Activated T-cell treated with anti-CD3 and anti-CD28 coated beads, Interleukin-2, amount 50 U/mL, for 4 hours (primary cell): ENCODE measurements at regions not wholly inside any gene's neighbourhood (a gene's known extent, or its start where the extent isn't known, plus 50 kb on each side); places are given as distances from the start of the nearest gene placed in this dataset.

Experiments
- ATAC-seq, 2 donors: fragments of 200-7000 bp; cut with Tn5 transposase; one replicate each; pipeline ENCODE4 v1.10.0; 2021
- DNase-seq: peaks from one replicate; pipeline ENCODE4 v3.0.0-alpha.2; 2020
- H3K27me3 Mint-ChIP-seq: one replicate; pipeline ENCODE4 v1.8.0; 2021; ENCODE audit warnings: low read depth, mixed read lengths
- H3K36me3 Mint-ChIP-seq: one replicate; pipeline ENCODE4 v1.8.0; 2022; ENCODE audit warnings: mixed read lengths; ENCODE audit not compliant: insufficient read depth
- H3K4me1 Mint-ChIP-seq: one replicate; pipeline ENCODE4 v1.8.0; 2021; ENCODE audit warnings: low read depth, mixed read lengths
- H3K4me3 Mint-ChIP-seq: one replicate; pipeline ENCODE4 v1.8.0; 2021; ENCODE audit warnings: mild to moderate bottlenecking, moderate library complexity, mixed read lengths
- H3K9me3 Mint-ChIP-seq: one replicate; pipeline ENCODE4 v1.8.0; 2021; ENCODE audit warnings: mixed read lengths

DNA sequence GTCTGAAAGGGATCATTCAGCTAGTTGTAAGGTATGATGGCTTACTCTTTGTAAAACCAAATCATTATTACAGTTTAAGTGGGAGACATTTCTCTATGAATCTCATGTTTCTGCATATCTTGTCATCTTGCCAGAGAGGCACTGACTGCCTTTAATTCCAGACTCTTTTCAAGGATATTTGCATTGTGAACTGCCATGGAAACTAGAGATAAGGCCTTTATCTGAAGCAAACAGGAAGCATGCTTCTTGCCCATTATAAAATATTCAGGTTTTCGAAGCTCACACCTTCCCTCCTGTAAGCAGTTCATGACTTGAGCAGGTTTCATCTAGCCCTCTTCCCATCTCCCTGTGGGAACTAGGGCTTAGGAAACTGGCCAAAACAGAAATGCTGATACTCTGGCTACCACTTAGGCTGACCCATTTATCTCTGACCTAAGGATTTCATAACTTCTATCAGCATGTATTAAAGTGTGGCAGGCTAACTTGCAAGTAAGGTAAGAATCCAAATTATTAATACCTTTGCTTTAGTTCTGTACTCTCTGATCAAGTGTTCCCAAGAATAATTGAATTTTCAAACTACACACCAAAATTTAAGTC, 326.6 kb upstream of the ALCAM start:
- Mint-ChIP-seq H3K4me1 (no peaks in the 10 kb centered on the region), H3K9me3 (no peaks in the 10 kb centered on the region), H3K27me3 (no peaks in the 10 kb centered on the region), H3K4me3 (no peak overlapping the region), H3K36me3 (no peaks in the 10 kb centered on the region)
- no peak for DNase-seq
- ATAC-seq: no peak

DNA sequence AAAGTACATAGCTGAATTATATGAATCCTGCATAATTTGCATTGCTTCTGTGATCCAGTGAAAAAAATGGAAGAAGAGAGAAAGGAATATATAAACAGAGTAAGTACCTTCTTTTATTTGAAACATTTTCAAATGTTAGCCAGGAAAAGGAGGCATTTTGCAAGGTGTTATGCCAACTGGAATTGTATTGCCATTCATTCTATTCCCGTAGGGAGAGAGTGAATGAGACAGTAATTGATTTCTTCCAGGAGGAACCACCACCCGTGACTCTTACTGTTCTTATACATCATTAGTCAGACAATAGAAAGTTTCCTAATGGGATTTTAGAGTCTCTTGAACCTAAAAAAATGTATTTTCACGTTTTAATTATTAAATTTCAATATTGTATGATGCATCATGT, 324.1 kb upstream of the ALCAM start:
- DNase-seq: no peak
- Mint-ChIP-seq H3K4me3 (no peak overlapping the region), H3K4me1 (no peaks in the 10 kb centered on the region), H3K9me3 (no peaks in the 10 kb centered on the region), H3K27me3 (no peaks in the 10 kb centered on the region), H3K36me3 (no peaks in the 10 kb centered on the region)
- ATAC-seq: no peak

DNA sequence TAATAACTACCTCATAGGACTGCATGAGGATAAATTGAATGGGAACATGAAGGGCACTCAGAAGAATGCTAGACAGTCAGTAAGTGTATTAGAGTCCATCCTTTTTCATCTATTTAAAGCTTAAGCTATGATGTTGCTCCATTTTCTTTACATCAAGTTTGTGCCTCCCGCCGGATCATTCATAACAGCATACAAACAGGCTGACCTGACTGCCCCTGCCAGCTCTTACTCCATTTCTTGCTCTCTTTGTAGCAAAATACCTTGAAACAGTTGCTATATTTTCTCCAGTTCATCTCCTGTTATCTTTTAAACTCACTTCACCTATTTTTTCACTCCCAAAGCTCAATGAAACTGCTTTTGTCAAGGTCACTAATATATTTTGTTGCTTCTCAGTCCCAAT, 315.6 kb upstream of the ALCAM start:
- ATAC-seq (no peak), DNase-seq (no peak)
- no peaks in the 10 kb centered on the region for H3K9me3 Mint-ChIP-seq
- no peaks in the 10 kb centered on the region for H3K4me1 Mint-ChIP-seq
- H3K27me3 Mint-ChIP-seq: peaks cover 2% of the 10 kb centered on the region
- no peaks in the 10 kb centered on the region for H3K36me3 Mint-ChIP-seq
- H3K4me3 Mint-ChIP-seq: no peak overlapping the region

DNA sequence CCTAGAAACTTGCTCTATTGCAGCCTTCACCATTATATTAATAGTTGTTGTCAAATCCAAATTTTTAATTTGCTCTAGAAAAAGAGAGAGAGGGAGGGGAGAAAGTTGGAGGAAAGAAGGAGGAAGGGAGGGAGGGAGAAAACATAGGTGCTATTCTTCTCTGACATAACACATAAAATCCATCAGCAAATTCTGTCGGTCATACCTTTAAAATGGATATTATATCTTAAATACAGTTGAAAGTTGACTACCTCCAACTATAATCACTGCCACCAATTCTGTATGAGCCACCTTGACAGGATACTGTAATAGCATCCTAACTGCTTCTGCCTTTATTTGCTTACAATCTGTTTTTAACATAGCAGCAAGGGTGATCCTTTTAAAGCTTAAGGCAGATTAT, 314.7 kb upstream of the ALCAM start:
- peaks cover 2% of the 10 kb centered on the region for H3K27me3 Mint-ChIP-seq
- H3K9me3 Mint-ChIP-seq: no peaks in the 10 kb centered on the region
- DNase-seq: no peak
- H3K36me3 Mint-ChIP-seq: no peaks in the 10 kb centered on the region
- no peak overlapping the region for H3K4me3 Mint-ChIP-seq
- no peaks in the 10 kb centered on the region for H3K4me1 Mint-ChIP-seq
- ATAC-seq: no peak

DNA sequence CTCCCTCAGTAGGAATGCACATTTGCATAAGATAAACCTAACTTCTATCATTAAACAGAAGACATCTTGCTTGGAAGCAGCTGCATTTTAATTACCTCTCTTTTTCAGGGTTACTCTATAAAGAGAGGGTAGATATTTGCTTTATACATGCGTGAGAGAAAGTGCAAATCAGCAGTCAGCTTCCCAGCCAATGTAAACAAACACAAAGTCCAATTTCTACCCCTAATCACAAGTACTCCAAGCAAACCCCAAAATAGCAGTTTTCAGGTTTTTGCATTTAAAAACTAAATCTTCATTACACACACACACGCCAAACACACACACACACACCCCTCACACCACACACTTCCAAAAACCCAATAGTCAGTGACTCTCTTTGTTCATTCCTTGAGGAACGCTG, 303.9 kb upstream of the ALCAM start:
- DNase-seq: no peak
- peaks cover 1% of the 10 kb centered on the region for H3K27me3 Mint-ChIP-seq
- no peaks in the 10 kb centered on the region for H3K9me3 Mint-ChIP-seq
- H3K4me1 Mint-ChIP-seq: no peaks in the 10 kb centered on the region
- ATAC-seq: no peak
- H3K4me3 Mint-ChIP-seq: no peak overlapping the region
- H3K36me3 Mint-ChIP-seq: no peaks in the 10 kb centered on the region

DNA sequence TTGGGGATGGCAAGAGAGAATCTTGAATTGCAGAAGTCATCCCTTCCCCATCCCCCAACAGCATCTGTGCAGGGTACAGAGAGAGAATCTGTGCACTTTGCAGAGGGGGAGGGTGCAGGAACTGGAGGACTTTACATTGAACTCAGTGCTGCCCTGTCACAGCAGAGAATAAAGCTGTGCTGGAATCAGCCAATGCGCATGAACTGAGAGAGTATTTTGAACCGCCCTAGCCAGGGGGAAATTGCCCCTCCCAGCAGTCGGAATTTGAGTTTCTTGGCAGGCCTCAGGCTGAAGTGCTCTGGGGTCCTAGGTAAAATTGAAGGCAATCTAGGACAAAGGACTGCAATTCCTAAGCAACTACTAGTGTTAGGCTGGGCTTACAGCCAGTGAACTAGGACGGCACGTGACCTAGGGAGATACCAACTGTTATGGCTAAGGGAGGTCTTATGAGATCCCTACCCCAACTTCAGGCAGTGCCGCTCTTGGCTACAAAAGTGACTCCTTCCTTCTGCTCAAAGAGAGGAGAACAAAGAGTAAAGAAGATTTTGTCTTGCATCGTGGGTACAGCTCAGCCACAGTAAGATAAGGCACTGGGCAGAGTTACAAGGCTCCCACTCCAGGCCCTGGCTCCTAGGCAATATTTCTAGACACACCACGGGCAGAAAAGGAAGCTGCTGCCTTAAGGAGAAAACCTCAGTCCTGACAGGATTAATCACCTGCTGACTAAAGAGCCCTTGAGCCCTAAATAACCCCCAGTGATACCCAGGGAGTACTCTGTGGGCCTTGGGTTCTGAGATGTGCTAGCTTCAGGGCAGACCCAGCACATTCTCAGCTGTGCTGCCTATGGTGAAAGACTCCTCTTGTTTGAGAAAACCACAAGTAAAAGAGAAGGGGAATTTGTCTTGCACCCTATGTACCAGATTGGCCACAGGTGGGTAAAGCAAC, 300.5 kb upstream of the ALCAM start:
- no peak for DNase-seq
- no peaks in the 10 kb centered on the region for H3K36me3 Mint-ChIP-seq
- no peak for ATAC-seq
- peaks cover 4% of the 10 kb centered on the region for H3K27me3 Mint-ChIP-seq
- H3K4me3 Mint-ChIP-seq: no peak overlapping the region
- no peaks in the 10 kb centered on the region for H3K4me1 Mint-ChIP-seq
- H3K9me3 Mint-ChIP-seq: no peaks in the 10 kb centered on the region

DNA sequence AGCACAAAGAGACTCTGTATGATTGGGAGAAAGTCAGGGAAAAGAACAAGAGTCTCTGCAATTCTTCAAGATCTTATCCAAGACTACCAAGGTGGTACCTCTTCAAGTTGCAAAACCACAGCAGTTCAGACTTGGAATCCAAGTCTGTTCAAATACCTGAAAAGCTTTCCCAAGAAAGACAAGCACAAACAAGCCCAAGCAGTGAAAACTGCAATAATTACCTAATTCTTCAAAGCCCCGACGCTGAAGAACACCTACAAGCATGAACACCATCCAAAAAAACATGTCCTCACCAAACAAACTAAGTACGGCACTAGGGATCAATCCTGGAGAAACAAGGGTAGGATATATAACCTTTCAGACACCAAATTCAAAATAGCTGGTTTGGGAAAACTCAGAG, 299.3 kb upstream of the ALCAM start:
- H3K27me3 Mint-ChIP-seq: peaks cover 4% of the 10 kb centered on the region
- ATAC-seq (no peak), DNase-seq (no peak)
- no peaks in the 10 kb centered on the region for H3K36me3 Mint-ChIP-seq
- no peaks in the 10 kb centered on the region for H3K4me1 Mint-ChIP-seq
- H3K4me3 Mint-ChIP-seq: no peak overlapping the region
- H3K9me3 Mint-ChIP-seq: no peaks in the 10 kb centered on the region

DNA sequence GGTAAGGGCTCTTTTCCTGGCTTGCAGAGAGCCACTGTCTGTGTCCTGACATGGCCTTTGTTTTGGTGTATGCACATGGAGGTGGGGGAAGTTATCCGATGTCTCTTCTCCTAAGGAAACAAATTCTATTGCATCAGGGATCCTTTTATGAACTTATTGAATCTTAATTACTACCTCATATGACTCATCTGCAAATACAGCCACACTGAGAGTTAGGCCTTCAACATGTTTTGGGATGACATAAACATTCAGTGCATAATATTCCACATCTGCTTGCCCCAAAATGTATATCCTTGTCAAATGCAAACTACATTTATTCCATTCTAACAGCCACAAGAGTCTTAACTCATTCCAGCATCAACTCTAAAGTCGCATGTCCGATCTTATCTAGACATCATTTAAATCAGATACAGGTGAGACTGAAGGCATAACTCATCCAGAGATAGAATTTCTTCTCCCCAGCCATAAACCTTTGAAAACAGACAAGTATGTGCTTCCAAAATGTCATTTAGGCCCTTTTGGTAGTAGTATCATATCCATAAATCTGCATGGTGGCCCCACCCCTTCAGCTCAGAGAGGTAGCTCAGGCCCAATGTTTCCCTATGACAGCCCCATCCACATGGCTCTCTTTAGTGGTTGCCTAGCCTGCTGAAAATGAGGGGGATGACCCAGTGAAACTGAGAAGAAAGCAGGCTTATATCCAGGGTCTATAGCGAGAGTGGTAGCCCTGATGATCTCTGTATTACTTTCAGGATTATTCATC, 289.5 kb upstream of the ALCAM start:
- no peak overlapping the region for H3K4me3 Mint-ChIP-seq
- H3K27me3 Mint-ChIP-seq: no peaks in the 10 kb centered on the region
- no peaks in the 10 kb centered on the region for H3K4me1 Mint-ChIP-seq
- no peaks in the 10 kb centered on the region for H3K36me3 Mint-ChIP-seq
- H3K9me3 Mint-ChIP-seq: no peaks in the 10 kb centered on the region
- DNase-seq (no peak), ATAC-seq (no peak)

DNA sequence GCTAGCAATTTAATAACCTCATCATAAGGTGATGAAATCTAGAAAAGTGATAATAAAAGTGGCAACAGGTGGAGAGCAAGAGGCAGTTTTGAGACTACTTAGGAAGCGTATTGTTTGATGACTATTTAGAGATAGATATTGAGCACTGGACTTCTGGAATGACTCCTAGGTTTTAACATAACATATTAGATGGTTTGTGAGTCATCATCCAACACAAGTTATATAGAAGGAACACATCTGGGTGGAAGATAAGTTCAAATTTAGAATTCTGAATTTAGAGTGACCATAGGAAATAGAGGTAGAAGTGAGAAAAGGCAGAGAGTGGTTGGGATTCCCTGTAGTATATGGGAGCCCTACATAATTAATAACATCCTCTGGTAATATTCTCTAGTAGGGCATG, 282.8 kb upstream of the ALCAM start:
- ATAC-seq (no peak), DNase-seq (no peak)
- no peaks in the 10 kb centered on the region for H3K4me1 Mint-ChIP-seq
- H3K27me3 Mint-ChIP-seq: no peaks in the 10 kb centered on the region
- no peak overlapping the region for H3K4me3 Mint-ChIP-seq
- no peaks in the 10 kb centered on the region for H3K36me3 Mint-ChIP-seq
- H3K9me3 Mint-ChIP-seq: no peaks in the 10 kb centered on the region

DNA sequence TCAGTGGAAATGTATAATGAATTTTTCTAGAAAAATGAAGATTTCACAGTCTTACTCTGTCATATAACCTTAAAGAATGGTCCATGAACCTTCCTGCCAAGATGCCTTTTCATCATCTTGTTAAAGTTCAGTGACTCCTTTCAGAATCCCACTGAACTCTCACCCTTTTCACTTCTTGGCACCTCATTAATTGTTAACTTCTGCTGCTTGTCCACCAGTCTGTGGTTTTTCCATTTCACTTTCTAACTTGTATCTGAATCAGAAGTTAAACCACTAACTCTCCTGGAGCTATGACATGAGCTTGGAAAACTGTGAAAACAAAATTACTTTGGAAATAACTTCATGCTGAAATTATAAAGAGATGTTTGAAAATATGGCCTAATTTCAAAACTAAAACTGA, 281.2 kb upstream of the ALCAM start:
- H3K9me3 Mint-ChIP-seq: no peaks in the 10 kb centered on the region
- H3K4me1 Mint-ChIP-seq: no peaks in the 10 kb centered on the region
- H3K4me3 Mint-ChIP-seq: no peak overlapping the region
- H3K27me3 Mint-ChIP-seq: no peaks in the 10 kb centered on the region
- DNase-seq (no peak), ATAC-seq (no peak)
- H3K36me3 Mint-ChIP-seq: no peaks in the 10 kb centered on the region

DNA sequence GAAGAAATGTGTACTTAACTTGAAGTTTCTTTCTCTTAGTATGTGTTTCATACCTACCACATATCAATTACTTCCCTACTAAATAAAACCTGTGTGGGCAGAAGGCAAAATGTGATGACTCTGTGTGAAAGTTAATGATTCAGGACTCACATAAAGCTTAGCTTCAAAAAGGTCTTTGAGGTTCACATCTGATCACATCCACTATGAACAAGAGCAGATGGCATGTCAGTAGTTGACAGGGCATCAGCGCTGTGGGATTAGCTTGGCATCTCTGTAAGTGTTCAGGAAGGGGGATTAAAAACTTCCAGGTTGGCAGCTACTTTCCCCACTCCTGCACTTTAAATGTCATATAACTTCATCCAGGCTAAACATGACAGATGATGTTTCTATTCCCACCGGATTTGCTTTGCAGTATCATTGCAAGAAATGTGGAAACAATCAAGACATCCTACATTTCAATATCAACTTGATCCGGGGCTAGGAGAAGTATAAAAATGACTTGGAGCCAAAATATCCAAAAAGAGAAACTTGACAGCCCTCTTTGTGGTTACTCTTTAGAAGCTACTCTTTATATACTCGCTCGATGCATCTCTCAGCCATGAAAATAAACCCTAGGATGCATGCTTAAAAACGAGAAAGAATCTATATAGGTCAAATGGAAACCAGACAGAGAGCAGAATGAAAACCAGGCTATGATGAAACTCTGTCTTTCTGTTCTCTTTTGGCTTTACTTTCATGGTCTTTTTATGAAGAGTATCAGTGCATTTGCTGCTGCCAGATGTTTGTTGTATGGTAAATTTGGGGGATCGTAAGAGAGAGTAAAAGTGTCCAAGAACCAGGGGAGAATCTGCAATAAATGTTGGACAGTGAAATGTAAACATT, 273.1 kb upstream of the ALCAM start:
- no peak for ATAC-seq
- H3K4me3 Mint-ChIP-seq: no peak overlapping the region
- no peak for DNase-seq

DNA sequence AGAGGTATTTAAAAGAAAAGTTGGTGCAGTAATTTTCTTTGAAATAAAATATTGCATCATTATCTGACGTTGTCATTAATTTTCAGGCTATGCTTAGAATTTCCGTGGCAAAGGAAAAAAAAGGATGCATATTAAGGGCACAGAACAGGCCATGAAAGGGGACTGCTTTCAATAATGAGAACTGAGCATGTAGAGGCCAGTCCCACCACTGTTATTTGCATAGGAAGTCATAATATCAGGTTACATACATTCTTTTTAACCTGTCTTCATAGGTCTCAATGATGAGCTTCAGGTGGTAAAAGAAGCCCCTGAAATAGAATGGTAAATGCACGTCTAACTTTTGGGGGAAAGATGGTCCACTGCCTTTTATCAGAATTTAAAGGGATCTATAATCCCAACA, 272.1 kb upstream of the ALCAM start:
- DNase-seq (no peak), ATAC-seq (no peak)

More for the DNA sequence above, 273.1 kb upstream of the ALCAM start:
- Mint-ChIP-seq H3K27me3 (no peaks in the 10 kb centered on the region), H3K4me1 (no peaks in the 10 kb centered on the region), H3K36me3 (no peaks in the 10 kb centered on the region), H3K9me3 (no peaks in the 10 kb centered on the region)

DNA sequence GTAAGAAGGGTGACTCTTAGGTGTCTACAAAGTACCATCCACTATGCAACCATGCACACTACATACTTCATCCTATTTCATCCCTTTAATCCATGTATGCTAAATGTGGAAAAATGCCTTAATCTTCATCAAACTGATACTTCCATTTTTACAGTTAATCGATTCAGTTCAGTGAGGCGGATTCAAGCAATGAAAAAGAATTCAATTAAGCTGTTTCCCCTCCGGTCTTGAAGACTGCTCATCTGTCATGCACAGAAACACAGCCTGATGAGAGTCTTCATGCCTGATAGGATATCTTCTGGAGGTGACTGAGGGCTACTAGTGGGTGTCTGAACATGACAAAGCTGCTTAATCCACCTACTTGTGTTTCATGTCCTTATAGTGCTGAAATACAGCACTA, 270.6 kb upstream of the ALCAM start:
- Mint-ChIP-seq H3K4me3 (no peak overlapping the region), H3K9me3 (no peaks in the 10 kb centered on the region), H3K4me1 (no peaks in the 10 kb centered on the region), H3K27me3 (no peaks in the 10 kb centered on the region), H3K36me3 (no peaks in the 10 kb centered on the region)
- DNase-seq (no peak), ATAC-seq (no peak)

More for the DNA sequence above, 272.1 kb upstream of the ALCAM start:
- Mint-ChIP-seq H3K27me3 (no peaks in the 10 kb centered on the region), H3K4me3 (no peak overlapping the region), H3K9me3 (no peaks in the 10 kb centered on the region), H3K4me1 (no peaks in the 10 kb centered on the region), H3K36me3 (no peaks in the 10 kb centered on the region)

DNA sequence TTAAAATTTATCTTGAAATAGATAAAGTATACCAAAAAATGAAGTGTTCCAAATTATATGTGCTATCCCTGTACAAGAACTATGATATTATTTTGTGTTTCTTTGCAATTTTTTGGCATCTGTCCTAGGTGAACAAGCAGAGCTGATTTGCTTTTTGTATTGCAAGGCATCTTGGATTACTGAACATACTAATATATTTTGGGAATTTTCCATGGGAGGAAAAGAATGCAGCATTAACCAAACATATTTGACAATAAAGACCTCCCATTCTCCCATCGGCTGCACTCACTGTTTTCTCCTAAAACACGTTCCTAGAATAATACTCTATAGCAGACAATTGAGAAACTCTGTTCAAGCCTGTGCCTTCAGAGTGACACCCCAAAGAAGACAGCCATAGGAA, 265.1 kb upstream of the ALCAM start:
- no peaks in the 10 kb centered on the region for H3K4me1 Mint-ChIP-seq
- H3K36me3 Mint-ChIP-seq: no peaks in the 10 kb centered on the region
- DNase-seq (no peak), ATAC-seq (no peak)
- no peaks in the 10 kb centered on the region for H3K27me3 Mint-ChIP-seq
- H3K9me3 Mint-ChIP-seq: no peaks in the 10 kb centered on the region
- H3K4me3 Mint-ChIP-seq: no peak overlapping the region
